PFSK-1 (cell line): ENCODE measurements at regions not wholly inside any gene's neighbourhood (a gene's known extent, or its start where the extent isn't known, plus 50 kb on each side); places are given as distances from the start of the nearest gene placed in this dataset.

Experiments used
- POLR2AphosphoS5 ChIP-seq: IDR thresholded peaks from 2 replicates; pipeline ENCODE4 v1.6.1; 2012; ENCODE audit warnings: low read depth, mild to moderate bottlenecking, control low read depth, low read length, moderate library complexity
- REST ChIP-seq, 2 experiments: IDR thresholded peaks; 2 replicates each; pipeline versions ENCODE4 v1.6.1 to v1.8.0; 2011 to 2012; ENCODE audit warnings: low read depth in 2 of 2, low read length in 2 of 2, control low read depth in 1 of 2, inconsistent platforms in 1 of 2, mild to moderate bottlenecking in 1 of 2, moderate library complexity in 1 of 2; ENCODE audit not compliant: insufficient read depth in 1 of 2
- SIN3A ChIP-seq: IDR thresholded peaks from 2 replicates; pipeline ENCODE4 v1.6.1; 2012; ENCODE audit warnings: mild to moderate bottlenecking, low read length, moderate library complexity, borderline replicate concordance; ENCODE audit not compliant: insufficient read depth
- TAF1 ChIP-seq: IDR thresholded peaks from 2 replicates; pipeline ENCODE4 v1.6.1; 2012; ENCODE audit warnings: low read length, control low read depth, borderline replicate concordance; ENCODE audit not compliant: insufficient read depth

- no peak for TF ChIP-seq SIN3A
- TF ChIP-seq TAF1: no peak
- no peak for TF ChIP-seq REST (IDR thresholded peaks at IDR 0.05; ENCODE audit: insufficient read depth in 1 of 2, low read depth in 2 of 2, low read length in 2 of 2)
- no peak for TF ChIP-seq POLR2AphosphoS5
These were observed 884.8 kb downstream of the METTL15 start for GRCh38 chr11:28992996-28993395.
